ENCODE measurements at regions not wholly inside any gene's neighbourhood (a gene's known extent, or its start where the extent isn't known, plus 50 kb on each side); places are given as distances from the start of the nearest gene placed in this dataset.
"Not testable (repeated sequence)": the region's sequence is repeated elsewhere in the genome, so short reads cannot be mapped to it uniquely, and the experiment has no call there.

DNA sequence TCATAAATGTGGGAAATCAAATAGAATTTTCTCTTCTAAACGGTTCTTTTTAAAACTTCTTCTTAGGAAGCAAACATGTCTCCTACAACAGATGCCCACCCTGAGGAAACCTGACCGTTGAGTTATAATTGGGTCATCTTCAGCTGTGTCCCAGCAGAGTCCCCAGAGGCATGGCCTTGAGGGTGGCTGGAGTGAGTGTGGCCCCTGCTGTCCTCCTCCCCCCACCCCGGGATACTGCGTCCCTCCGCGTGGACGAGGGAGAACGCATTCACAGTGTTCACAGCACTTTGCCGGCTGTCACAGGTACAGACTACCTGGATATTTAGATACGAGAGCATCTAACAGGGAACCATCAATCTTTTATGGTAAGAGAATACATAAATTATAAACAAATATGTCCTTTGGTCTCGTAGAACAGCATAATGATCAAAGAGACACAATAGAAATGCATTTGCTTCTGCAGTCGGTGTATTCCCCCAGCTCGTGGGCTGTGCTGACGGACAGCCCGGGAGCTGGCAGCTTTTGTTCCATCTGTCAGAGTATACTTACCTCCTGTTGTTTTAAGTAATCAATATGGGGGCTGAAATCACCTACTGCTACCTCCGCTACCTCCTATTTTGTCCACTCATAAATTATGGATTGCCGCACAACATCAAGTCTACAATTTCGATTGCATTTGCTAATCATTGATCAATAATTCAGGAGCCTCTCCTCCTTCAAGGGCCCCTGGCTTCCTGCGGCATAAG is 214.7 kb downstream of the IRX2 start:
- DNase-seq (no peak), ATAC-seq (no peak)
- H3K4me1 ChIP-seq: no peaks in the 10 kb centered on the region
- WGBS, 3 donors: 70 to 75% (median 74%) methylated on average over 19 of the region's 19 CpGs
- no peak overlapping the region for H3K27ac ChIP-seq
- H3K9me3 ChIP-seq: no peaks in the 10 kb centered on the region
- H3K27me3 ChIP-seq (ENCODE audit: insufficient read depth in 3 of 3, low read length in 2 of 3): peaks cover 0 to 1% (median 0%) of the 10 kb centered on the region in 3 donors
- TF ChIP-seq, protein P1, sequence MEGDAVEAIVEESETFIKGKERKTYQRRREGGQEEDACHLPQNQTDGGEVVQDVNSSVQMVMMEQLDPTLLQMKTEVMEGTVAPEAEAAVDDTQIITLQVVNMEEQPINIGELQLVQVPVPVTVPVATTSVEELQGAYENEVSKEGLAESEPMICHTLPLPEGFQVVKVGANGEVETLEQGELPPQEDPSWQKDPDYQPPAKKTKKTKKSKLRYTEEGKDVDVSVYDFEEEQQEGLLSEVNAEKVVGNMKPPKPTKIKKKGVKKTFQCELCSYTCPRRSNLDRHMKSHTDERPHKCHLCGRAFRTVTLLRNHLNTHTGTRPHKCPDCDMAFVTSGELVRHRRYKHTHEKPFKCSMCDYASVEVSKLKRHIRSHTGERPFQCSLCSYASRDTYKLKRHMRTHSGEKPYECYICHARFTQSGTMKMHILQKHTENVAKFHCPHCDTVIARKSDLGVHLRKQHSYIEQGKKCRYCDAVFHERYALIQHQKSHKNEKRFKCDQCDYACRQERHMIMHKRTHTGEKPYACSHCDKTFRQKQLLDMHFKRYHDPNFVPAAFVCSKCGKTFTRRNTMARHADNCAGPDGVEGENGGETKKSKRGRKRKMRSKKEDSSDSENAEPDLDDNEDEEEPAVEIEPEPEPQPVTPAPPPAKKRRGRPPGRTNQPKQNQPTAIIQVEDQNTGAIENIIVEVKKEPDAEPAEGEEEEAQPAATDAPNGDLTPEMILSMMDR (IDR thresholded peaks at IDR 0.05): no peak
- no peak overlapping the region for H3K4me3 ChIP-seq
- no peaks in the 10 kb centered on the region for H3K36me3 ChIP-seq (ENCODE audit: insufficient read depth in 1 of 2, low read depth in 1 of 2)
- intact Hi-C loops (cut with DNase I): no loop called here

DNA sequence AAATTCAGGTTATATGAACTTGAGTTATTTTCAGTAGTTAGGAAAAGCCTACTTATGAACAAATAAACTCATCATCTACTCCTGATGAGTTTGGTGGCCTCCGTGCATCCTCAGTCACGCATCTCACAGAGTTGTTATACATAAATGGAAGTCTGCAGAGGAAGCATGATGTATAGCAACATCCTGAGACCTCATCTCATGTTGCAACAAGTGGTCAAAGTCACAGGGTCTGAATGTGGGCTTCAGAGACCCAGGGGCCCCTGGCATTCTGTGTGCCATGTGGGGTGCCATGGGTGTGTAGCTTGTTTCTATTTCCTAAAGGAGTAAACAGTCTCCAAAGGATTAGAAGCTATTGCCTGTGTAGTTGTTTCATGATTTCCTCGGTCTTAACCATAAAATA is 216.5 kb downstream of the IRX2 start:
- Histone ChIP-seq H3K27me3 (ENCODE audit: insufficient read depth in 3 of 3, low read length in 2 of 3) (no peaks in the 10 kb centered on the region), H3K4me3 (no peak overlapping the region), H3K27ac (no peak overlapping the region), H3K4me1 (no peaks in the 10 kb centered on the region), H3K36me3 (ENCODE audit: insufficient read depth in 1 of 2, low read depth in 1 of 2) (no peaks in the 10 kb centered on the region), H3K9me3 (no peaks in the 10 kb centered on the region)
- intact Hi-C loops (cut with DNase I): no loop called here
- DNase-seq: no peak
- TF ChIP-seq, protein P1 (IDR thresholded peaks at IDR 0.05): no peak
- 74 to 80% (median 78%) methylated on average over 3 of the region's 3 CpGs for WGBS, 3 donors
- no peak for ATAC-seq

DNA sequence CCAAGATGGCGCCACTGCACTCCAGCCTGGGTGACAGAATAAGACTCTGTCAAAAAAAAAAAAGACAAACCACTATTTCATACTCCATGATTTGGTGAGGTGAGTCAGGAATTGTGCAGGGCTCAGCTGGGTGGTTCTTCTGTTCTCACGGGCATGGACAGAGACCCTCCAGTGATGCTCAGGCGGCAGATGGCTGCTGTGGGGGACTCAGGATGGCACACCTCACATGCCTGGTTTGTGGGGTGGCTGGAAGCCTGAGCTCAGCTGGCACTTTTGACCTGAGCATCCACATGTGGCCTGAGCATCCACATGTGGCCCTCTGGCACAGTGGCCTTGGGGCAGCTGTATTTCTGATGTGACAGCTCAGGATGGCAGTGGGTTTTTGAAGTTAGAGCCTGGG is 217.2 kb downstream of the IRX2 start:
- no peaks in the 10 kb centered on the region for H3K36me3 ChIP-seq (ENCODE audit: insufficient read depth in 1 of 2, low read depth in 1 of 2)
- intact Hi-C loops (cut with DNase I): no loop called here
- no peak for DNase-seq
- H3K9me3 ChIP-seq: no peaks in the 10 kb centered on the region
- H3K27me3 ChIP-seq (ENCODE audit: insufficient read depth in 3 of 3, low read length in 2 of 3): peaks cover 0 to 2% (median 0%) of the 10 kb centered on the region in 3 donors
- no peak for ATAC-seq
- TF ChIP-seq, protein P1 (IDR thresholded peaks at IDR 0.05): no peak
- no peak overlapping the region for H3K4me3 ChIP-seq
- no peak overlapping the region for H3K27ac ChIP-seq
- no peaks in the 10 kb centered on the region for H3K4me1 ChIP-seq
- 80 to 93% (median 88%) methylated on average over 3 of the region's 3 CpGs for WGBS, 3 donors

DNA sequence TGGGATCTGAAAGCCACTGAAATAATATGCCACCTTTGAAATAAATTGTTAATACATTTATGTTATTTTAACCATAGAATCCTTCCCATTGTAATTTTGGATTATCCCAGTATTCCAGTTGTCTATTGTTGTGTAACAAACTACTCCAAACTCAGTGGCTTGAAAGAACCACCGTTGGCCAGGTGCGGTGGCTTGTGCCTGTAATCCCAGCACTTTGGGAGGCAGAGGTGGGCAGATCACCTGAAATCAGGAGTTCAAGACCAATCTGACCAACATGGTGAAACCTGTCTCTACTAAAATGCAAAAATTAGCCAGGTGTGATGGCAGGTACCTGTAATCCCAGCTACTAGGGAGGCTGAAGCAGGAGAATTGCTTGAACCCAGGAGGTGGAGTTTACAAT is 217.6 kb downstream of the IRX2 start:
- intact Hi-C loops (cut with DNase I); H3K27ac ChIP-seq; H3K36me3 ChIP-seq (ENCODE audit: insufficient read depth in 1 of 2, low read depth in 1 of 2); ATAC-seq; H3K4me1 ChIP-seq; H3K27me3 ChIP-seq (ENCODE audit: insufficient read depth in 3 of 3, low read length in 2 of 3); DNase-seq; H3K9me3 ChIP-seq; H3K4me3 ChIP-seq: not testable (repeated sequence)
- 94 to 97% (median 95%) methylated on average over 2 of the region's 2 CpGs for whole genome bisulfite sequencing, 3 donors

DNA sequence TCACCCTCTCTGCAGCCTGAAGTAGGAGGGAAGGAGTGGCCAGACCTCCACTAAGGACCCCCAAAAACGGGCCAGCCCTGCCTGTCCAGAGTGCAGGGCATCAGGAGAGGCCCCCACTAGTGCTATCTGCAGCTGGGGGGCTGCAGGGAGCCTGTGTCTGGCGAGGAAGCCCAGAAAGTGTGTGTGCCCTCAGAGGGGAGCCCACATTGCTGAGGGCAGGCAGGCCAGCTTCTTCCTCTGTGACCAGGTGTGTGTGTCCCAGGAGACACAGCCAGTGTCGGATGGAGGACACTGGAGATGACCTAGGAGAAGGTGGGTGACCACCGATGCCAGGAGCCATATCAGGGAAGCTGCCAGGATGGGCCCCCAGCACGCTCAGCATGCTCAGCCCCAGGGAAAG is 218.7 kb downstream of the IRX2 start:
- no peaks in the 10 kb centered on the region for H3K9me3 ChIP-seq
- WGBS, 3 donors: 57 to 65% (median 60%) methylated on average over 5 of the region's 5 CpGs
- H3K4me1 ChIP-seq: no peaks in the 10 kb centered on the region
- TF ChIP-seq, protein P1 (IDR thresholded peaks at IDR 0.05): no peak
- H3K4me3 ChIP-seq: no peak overlapping the region
- ATAC-seq (no peak), DNase-seq (no peak)
- no peaks in the 10 kb centered on the region for H3K36me3 ChIP-seq (ENCODE audit: insufficient read depth in 1 of 2, low read depth in 1 of 2)
- intact Hi-C loops (cut with DNase I): no loop called here
- no peak overlapping the region for H3K27ac ChIP-seq
- peaks cover 0 to 2% (median 0%) of the 10 kb centered on the region in 3 donors for H3K27me3 ChIP-seq (ENCODE audit: insufficient read depth in 3 of 3, low read length in 2 of 3)
